ENCODE measurements at regions not wholly inside any gene's neighbourhood (a gene's known extent, or its start where the extent isn't known, plus 50 kb on each side); places are given as distances from the start of the nearest gene placed in this dataset.

DNA sequence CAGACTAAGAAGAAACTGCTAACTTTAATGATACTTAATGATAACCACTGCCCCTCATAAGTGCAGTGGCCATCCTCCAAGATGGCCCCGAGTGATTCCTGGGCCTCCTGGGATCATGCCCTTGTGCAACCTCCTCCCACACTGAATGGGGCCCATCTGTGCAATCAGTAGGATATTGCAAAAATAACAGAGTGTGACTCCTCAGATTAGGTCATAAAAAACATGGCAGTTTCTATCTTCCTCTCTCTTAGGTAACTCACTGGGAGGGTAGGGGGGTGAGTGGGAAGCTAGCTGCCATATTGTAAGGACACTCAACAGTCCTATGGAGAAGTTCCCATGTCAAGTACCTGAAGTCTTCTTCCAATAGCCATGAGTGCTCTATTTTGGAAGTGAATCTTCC is 173.0 kb downstream of the SHQ1 start:
- TF ChIP-seq, protein P1, sequence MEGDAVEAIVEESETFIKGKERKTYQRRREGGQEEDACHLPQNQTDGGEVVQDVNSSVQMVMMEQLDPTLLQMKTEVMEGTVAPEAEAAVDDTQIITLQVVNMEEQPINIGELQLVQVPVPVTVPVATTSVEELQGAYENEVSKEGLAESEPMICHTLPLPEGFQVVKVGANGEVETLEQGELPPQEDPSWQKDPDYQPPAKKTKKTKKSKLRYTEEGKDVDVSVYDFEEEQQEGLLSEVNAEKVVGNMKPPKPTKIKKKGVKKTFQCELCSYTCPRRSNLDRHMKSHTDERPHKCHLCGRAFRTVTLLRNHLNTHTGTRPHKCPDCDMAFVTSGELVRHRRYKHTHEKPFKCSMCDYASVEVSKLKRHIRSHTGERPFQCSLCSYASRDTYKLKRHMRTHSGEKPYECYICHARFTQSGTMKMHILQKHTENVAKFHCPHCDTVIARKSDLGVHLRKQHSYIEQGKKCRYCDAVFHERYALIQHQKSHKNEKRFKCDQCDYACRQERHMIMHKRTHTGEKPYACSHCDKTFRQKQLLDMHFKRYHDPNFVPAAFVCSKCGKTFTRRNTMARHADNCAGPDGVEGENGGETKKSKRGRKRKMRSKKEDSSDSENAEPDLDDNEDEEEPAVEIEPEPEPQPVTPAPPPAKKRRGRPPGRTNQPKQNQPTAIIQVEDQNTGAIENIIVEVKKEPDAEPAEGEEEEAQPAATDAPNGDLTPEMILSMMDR (IDR thresholded peaks at IDR 0.05; ENCODE audit: insufficient read depth, low read length, poor library complexity, severe bottlenecking), result no peak
- Histone ChIP-seq H3K27me3 (replicated peaks; ENCODE audit: control insufficient read depth, insufficient read depth, low read length) (no peaks in the 10 kb centered on the region), H3K36me3 (ENCODE audit: control insufficient read depth, insufficient read depth, low read length) (no peaks in the 10 kb centered on the region), H3K4me3 (replicated peaks; ENCODE audit: low read depth, low read length) (no peak overlapping the region)
- DNase-seq (ENCODE audit: extremely low read depth, insufficient read length), result no peak

GRCh38 chr3:72673011-72673771 is 175.1 kb downstream of the SHQ1 start:
- DNase-seq (ENCODE audit: extremely low read depth, insufficient read length), result no peak
- Histone ChIP-seq H3K27me3 (replicated peaks; ENCODE audit: control insufficient read depth, insufficient read depth, low read length) (no peaks in the 10 kb centered on the region; the same call in 1 of the 2 replicates), H3K36me3 (ENCODE audit: control insufficient read depth, insufficient read depth, low read length) (no peaks in the 10 kb centered on the region), H3K4me3 (replicated peaks; ENCODE audit: low read depth, low read length) (no peak overlapping the region)
- TF ChIP-seq, protein P1 (IDR thresholded peaks at IDR 0.05; ENCODE audit: insufficient read depth, low read length, poor library complexity, severe bottlenecking), result no peak

GRCh38 chr3:72669224-72669623 is 179.0 kb downstream of the SHQ1 start:
- H3K36me3 ChIP-seq (ENCODE audit: control insufficient read depth, insufficient read depth, low read length), result no peaks in the 10 kb centered on the region
- TF ChIP-seq, protein P1 (IDR thresholded peaks at IDR 0.05; ENCODE audit: insufficient read depth, low read length, poor library complexity, severe bottlenecking), result no peak
- DNase-seq (ENCODE audit: extremely low read depth, insufficient read length), result no peak
- H3K4me3 ChIP-seq (replicated peaks; ENCODE audit: low read depth, low read length), result no peak overlapping the region
- H3K27me3 ChIP-seq (replicated peaks; ENCODE audit: control insufficient read depth, insufficient read depth, low read length), result no peaks in the 10 kb centered on the region; the same call in 1 of the 2 replicates

DNA sequence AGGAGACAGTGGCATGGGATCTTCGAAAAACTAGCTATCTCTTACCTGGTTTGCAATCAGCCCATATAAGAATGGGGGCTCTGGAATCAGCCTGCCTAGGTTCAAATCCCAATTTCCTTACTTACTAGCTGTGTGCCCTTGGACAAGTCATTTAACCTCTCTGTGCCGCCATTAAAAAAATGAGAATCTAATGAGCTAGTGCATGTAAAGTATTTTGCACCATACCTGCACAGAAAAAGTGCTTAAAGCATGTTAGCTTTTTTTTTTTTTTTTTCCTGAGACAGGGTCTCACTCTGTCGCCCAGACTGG is 181.8 kb downstream of the SHQ1 start:
- H3K4me3 ChIP-seq (replicated peaks; ENCODE audit: low read depth, low read length), result no peak overlapping the region
- TF ChIP-seq, protein P1 (IDR thresholded peaks at IDR 0.05; ENCODE audit: insufficient read depth, low read length, poor library complexity, severe bottlenecking), result no peak
- no peak for DNase-seq (ENCODE audit: extremely low read depth, insufficient read length)
- H3K36me3 ChIP-seq (ENCODE audit: control insufficient read depth, insufficient read depth, low read length), result no peaks in the 10 kb centered on the region
- H3K27me3 ChIP-seq (replicated peaks; ENCODE audit: control insufficient read depth, insufficient read depth, low read length), result no peaks in the 10 kb centered on the region; the same call in 1 of the 2 replicates

DNA sequence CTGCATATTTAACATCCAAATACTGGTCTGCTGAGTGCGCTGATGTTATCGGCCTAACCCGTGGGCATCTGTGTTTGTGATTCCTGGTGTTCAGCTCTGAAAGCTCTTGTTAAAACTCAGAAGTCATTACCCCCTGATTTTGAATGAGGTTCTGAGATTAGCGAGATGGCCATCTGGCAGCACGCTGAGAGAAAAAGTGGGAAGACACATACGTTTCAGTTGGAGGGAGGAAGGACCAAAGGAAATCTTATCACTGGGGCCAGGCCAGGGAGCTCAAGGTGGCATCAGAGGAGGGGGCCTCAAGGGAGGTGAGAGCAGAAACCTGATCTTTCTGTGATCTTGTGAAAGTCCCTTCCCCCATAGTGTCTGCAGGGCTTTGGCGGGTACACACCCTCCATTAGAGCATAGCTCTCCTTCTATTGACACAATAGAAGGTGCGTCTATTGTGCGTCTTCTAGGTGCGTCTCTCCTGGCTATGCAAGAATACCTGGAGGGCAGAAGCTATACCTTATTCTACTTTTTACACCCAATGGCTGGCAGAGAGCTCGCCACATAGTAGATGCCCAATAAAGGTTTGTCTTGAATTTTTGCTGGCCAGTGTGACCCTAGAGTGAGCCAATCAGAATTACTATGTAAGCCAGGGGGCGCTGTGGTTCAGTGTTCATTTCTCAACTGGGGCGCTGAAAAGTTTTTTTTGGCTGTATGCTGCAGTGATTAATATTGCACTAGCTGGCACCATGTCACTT is 182.4 kb downstream of the SHQ1 start:
- Histone ChIP-seq H3K27me3 (replicated peaks; ENCODE audit: control insufficient read depth, insufficient read depth, low read length) (no peaks in the 10 kb centered on the region; the same call in 1 of the 2 replicates), H3K4me3 (replicated peaks; ENCODE audit: low read depth, low read length) (no peak overlapping the region), H3K36me3 (ENCODE audit: control insufficient read depth, insufficient read depth, low read length) (no peaks in the 10 kb centered on the region)
- no peak for DNase-seq (ENCODE audit: extremely low read depth, insufficient read length)
- TF ChIP-seq, protein P1 (IDR thresholded peaks at IDR 0.05; ENCODE audit: insufficient read depth, low read length, poor library complexity, severe bottlenecking), result peak; percentile 64
